Glutamatergic neuron (in vitro differentiated cells): ENCODE measurements at regions not wholly inside any gene's neighbourhood (a gene's known extent, or its start where the extent isn't known, plus 50 kb on each side); places are given as distances from the start of the nearest gene placed in this dataset.

ENCODE experiments used
- DNase-seq: peaks from one replicate; pipeline ENCODE4 v3.0.0; 2022
- H3K27ac Mint-ChIP-seq: one replicate; pipeline ENCODE4 v1.8.0; 2020; ENCODE audit warnings: mild to moderate bottlenecking, mixed read lengths, inconsistent platforms; ENCODE audit not compliant: unreplicated experiment
- H3K27me3 Mint-ChIP-seq: one replicate; pipeline ENCODE4 v1.8.0; 2020; ENCODE audit warnings: mild to moderate bottlenecking, moderate library complexity, mixed read lengths, inconsistent platforms; ENCODE audit not compliant: unreplicated experiment
- H3K36me3 Mint-ChIP-seq: one replicate; pipeline ENCODE4 v1.8.0; 2020; ENCODE audit warnings: mild to moderate bottlenecking, mixed read lengths, inconsistent platforms; ENCODE audit not compliant: unreplicated experiment
- H3K4me1 Mint-ChIP-seq: one replicate; pipeline ENCODE4 v1.8.0; 2020; ENCODE audit warnings: mild to moderate bottlenecking, low read depth, mixed read lengths, inconsistent platforms; ENCODE audit not compliant: unreplicated experiment
- H3K4me3 Mint-ChIP-seq: one replicate; pipeline ENCODE4 v1.8.0; 2020; ENCODE audit warnings: mild to moderate bottlenecking, mixed read lengths, inconsistent platforms; ENCODE audit not compliant: unreplicated experiment
- H3K9me3 Mint-ChIP-seq: one replicate; pipeline ENCODE4 v1.8.0; 2020; ENCODE audit warnings: mild to moderate bottlenecking, moderate library complexity, mixed read lengths, inconsistent platforms; ENCODE audit not compliant: unreplicated experiment
- TF ChIP-seq, protein P1 (sequence below): fragments of 200-600 bp; sonication (generic); IDR thresholded peaks from one replicate; pipeline ENCODE4 v1.5.0; 2021; ENCODE audit not compliant: partially characterized antibody, unreplicated experiment

DNA sequence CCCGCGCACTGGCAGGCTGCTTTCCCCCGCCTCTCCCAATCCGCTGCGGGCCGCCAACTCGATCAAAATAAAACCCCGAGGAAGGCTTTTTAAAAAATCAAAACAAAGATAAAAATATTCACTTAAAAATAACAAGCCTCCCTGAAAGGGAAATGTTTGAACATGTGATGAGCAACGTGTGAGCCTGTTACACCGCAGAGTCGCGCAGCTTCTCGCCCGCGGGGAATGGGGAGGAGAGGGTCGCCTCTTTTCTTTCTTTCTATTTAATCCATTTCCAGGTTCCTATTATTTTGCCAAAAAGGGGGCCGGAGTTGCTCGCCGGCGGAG is 326.0 kb upstream of the F9 start:
- Mint-ChIP-seq H3K36me3 (no peaks in the 10 kb centered on the region), H3K27ac (no peak overlapping the region), H3K4me1 (peaks cover 2% of the 10 kb centered on the region), H3K27me3 (peaks cover 2% of the 10 kb centered on the region), H3K4me3 (peak overlapping the region; percentile 89), H3K9me3 (peaks cover 2% of the 10 kb centered on the region)
- DNase-seq: no peak
- TF ChIP-seq, protein P1, sequence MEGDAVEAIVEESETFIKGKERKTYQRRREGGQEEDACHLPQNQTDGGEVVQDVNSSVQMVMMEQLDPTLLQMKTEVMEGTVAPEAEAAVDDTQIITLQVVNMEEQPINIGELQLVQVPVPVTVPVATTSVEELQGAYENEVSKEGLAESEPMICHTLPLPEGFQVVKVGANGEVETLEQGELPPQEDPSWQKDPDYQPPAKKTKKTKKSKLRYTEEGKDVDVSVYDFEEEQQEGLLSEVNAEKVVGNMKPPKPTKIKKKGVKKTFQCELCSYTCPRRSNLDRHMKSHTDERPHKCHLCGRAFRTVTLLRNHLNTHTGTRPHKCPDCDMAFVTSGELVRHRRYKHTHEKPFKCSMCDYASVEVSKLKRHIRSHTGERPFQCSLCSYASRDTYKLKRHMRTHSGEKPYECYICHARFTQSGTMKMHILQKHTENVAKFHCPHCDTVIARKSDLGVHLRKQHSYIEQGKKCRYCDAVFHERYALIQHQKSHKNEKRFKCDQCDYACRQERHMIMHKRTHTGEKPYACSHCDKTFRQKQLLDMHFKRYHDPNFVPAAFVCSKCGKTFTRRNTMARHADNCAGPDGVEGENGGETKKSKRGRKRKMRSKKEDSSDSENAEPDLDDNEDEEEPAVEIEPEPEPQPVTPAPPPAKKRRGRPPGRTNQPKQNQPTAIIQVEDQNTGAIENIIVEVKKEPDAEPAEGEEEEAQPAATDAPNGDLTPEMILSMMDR: no peak

DNA sequence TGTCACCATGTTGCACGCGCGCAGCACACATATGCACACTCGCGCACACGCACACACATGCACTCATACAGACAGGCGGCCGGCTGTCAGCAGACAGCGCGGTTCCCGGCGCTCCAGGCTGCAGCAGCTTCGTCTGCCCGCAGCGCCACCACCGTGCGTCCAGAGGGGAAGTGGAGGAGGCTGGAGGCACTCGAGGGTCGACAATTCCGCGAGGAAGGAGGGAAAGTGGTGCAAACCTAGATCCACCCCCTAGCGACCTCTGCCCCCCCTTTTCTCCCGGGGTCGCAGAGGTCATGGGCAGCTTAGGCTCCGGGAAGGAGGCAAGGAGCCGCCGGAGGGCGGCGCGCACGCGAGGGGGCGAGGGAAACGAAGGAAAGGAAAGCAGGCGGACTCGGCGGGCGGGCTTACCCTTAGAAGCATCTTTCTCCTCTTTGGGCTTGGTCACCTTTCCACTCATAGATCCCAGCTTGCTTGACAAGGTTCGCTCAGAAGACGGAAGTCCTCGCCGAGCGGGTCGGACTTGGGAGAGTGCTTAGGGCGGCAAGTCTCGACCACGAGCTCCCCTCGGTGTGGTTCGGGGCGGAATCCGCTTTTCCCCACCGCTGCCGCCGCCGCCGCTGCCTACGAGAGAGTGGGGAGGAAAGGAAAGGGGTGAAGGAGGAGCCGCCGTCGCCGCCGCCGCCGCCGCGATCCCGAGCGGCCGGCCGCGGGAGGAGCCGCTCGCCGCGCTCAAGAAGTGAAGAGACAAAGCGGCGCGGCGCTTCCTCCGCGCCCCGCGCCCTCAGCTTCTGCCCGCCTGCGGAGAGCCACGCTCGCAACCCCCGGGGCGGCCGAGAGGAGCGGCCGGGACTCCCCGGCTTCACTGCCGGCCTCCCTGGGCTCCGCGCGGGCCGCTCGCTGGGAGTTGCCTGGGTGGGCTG is 326.6 kb upstream of the F9 start:
- Mint-ChIP-seq H3K27me3 (peaks cover 2% of the 10 kb centered on the region), H3K9me3 (peaks cover 2% of the 10 kb centered on the region), H3K4me3 (peak overlapping the region; percentile 91), H3K4me1 (peaks cover 2% of the 10 kb centered on the region), H3K27ac (peak overlapping the region; percentile 64), H3K36me3 (no peaks in the 10 kb centered on the region)
- TF ChIP-seq, protein P1: no peak
- DNase-seq: peak; percentile 45

DNA sequence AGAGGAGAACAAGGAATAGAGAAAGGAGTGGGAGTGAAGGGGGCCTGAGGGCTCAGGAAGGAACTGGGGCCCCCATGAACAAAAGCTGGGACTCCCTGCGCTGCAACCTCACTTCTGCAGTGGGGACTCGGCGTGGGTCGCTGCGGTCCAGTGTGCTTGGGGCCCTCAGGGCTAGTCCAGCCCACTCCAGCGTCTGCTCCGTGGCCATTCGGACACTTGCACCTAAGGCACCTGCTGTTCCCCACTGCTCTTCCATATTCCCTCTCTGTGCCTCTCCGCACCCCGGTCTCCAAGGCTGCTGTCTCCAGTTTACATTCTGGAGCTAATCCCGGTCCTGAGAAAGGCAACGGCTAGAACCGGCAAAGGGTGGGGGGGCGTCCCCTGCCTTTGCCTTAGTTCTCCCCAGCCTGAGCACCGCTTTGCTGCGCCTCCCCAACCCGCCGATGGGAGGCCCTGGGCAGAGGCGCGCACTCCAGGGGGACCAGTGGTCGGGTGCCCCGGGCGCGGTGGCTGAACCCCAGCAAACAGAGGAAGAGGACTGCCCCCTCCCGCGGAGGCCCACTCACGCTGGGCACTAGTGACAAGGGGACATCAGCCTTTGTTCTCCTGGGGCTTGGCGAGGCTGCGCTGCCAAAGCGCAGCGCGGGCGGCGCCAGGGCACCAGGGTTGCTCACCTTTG is 327.7 kb upstream of the F9 start:
- TF ChIP-seq, protein P1: no peak
- H3K27ac Mint-ChIP-seq: no peak overlapping the region
- peaks cover 2% of the 10 kb centered on the region for H3K4me1 Mint-ChIP-seq
- peaks cover 4% of the 10 kb centered on the region for H3K27me3 Mint-ChIP-seq
- DNase-seq: peak; percentile 25
- no peaks in the 10 kb centered on the region for H3K36me3 Mint-ChIP-seq
- H3K9me3 Mint-ChIP-seq: peaks cover 2% of the 10 kb centered on the region
- H3K4me3 Mint-ChIP-seq: peak overlapping the region; percentile 62

DNA sequence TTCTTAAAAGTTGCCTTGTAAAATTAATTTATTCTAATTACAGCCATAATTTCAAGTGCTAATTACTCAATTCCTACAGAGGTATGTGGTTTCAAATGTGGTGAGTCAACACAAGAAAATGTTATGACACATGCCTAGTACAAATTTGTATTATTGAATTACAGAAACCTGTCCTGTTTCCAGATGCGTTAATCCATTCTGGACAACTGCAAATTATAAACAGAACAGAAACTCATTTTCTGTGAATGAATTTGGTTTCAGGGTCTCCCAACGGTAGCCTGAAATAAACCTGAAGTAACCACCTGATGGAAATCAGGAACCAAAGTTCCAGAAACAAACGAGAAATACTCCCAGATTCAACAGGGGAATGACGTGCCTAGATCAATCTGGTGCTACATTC is 328.6 kb upstream of the F9 start:
- DNase-seq: no peak
- Mint-ChIP-seq H3K36me3 (no peaks in the 10 kb centered on the region), H3K27ac (no peak overlapping the region), H3K4me1 (peaks cover 2% of the 10 kb centered on the region), H3K9me3 (peaks cover 4% of the 10 kb centered on the region), H3K27me3 (peaks cover 4% of the 10 kb centered on the region), H3K4me3 (no peak overlapping the region)
- TF ChIP-seq, protein P1: no peak

DNA sequence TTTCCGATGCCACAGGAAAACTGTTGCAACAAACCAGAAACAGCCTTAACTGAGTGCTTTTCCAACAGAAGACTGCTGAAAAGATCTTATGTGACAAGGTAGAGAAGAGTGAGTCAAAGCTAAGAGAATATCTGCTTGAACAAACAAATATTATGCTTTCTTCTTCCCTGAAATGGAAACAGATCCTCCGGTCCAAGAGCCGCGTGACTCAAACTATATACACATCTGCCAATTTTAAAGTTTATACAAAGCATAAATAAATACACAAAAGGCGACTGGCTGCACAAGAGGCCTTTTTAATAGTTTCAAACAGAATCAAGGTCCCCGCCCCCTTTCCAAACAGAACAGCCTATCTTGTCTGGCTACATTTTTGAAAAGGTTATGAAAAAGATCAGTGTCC is 329.7 kb upstream of the F9 start:
- H3K9me3 Mint-ChIP-seq: peaks cover 4% of the 10 kb centered on the region
- DNase-seq: no peak
- H3K27ac Mint-ChIP-seq: no peak overlapping the region
- peaks cover 2% of the 10 kb centered on the region for H3K4me1 Mint-ChIP-seq
- TF ChIP-seq, protein P1: no peak
- no peak overlapping the region for H3K4me3 Mint-ChIP-seq
- peaks cover 4% of the 10 kb centered on the region for H3K27me3 Mint-ChIP-seq
- no peaks in the 10 kb centered on the region for H3K36me3 Mint-ChIP-seq
